Pancreas (tissue), 10 donors: ENCODE measurements at regions not wholly inside any gene's neighbourhood (a gene's known extent, or its start where the extent isn't known, plus 50 kb on each side); places are given as distances from the start of the nearest gene placed in this dataset.

ENCODE experiments used
- ATAC-seq, 4 donors: fragments of 200-7000 bp; cut with Tn5 transposase; one replicate each; pipeline versions ENCODE4 v1.8.0 to v1.9.1; 2020; ENCODE audit warnings: mild to moderate bottlenecking in 4 of 4, moderate library complexity in 4 of 4
- DNase-seq, 6 donors: peaks; one replicate each; pipeline ENCODE4 v3.0.0-alpha.2; 2020
- FAIRE-seq: peaks from 2 replicates; lab custom pipeline; 2012; peaks lifted over from hg19 to GRCh38; lab: Jason Lieb, UNC
- H3K27ac ChIP-seq, 4 donors: fragments of 200-600 bp; sonication (generic); 1 replicate in 3 of 4; 2 replicates in 1 of 4; pipeline versions ENCODE4 v1.5.0 to v1.8.0; 2020
- H3K27me3 ChIP-seq, 4 donors: fragments of 200-600 bp; one replicate each; pipeline ENCODE4 v1.8.0; 2021
- H3K36me3 ChIP-seq, 3 donors: fragments of 200-600 bp; sonication (generic) in 1 of 3; one replicate each; pipeline versions ENCODE4 v1.5.0 to v1.8.0; 2020 to 2021
- H3K4me1 ChIP-seq, 3 donors: fragments of 200-600 bp; one replicate each; pipeline ENCODE4 v1.8.0; 2021
- H3K4me3 ChIP-seq, 4 donors: fragments of 200-600 bp; sonication (generic) in 2 of 4; one replicate each; pipeline versions ENCODE4 v1.5.0 to v1.8.0; 2020 to 2021
- H3K9me3 ChIP-seq, 4 donors: fragments of 200-600 bp; one replicate each; pipeline ENCODE4 v1.8.0; 2021
- CTCF ChIP-seq, 4 donors: fragments of 200-600 bp; sonication (generic) in 3 of 4; IDR thresholded peaks; one replicate each; pipeline versions ENCODE4 v1.5.0 to v1.8.0; 2021; ENCODE audit warnings: antibody characterized with exemption in 4 of 4
- WGBS, 2 donors: extraction: QIAGEN DNeasy Blood & Tissue Kit; methylation state at CpG; one replicate each; pipeline ENCODE4 v1.1.7; 2013; 5-methylcytosine and 5-hydroxymethylcytosine counted together
- intact Hi-C, 3 donors: fragments of 100-400 bp; cut with DNase I; formaldehyde crosslinking; loops; one replicate each; pipeline versions ENCODE4 v1.11.1 to v1.14.2; 2022
- donor health status: healthy with polysubstance abuse.
- donor health status: DM: no; HTN: no; CAD: no; lungs with moderate emphysema.
- donor health status: DM: no; HTN: no; CAD: no.
- donor health status: control.
- donor health status: control.
- donor health status: Bipolar disorder and iron deficiency.
- donor health status: DM: yes; HTN: yes; CAD: no.
- donor health status: DM: no; HTN: no; CAD: no.
- donor health status: DM: no; HTN: no; CAD: no.
- donor health status: DM: yes; HTN: yes; CAD: no.

- Histone ChIP-seq H3K9me3 (no peaks in the 10 kb centered on the region), H3K36me3 (no peaks in the 10 kb centered on the region), H3K4me1 (no peaks in the 10 kb centered on the region), H3K4me3 (no peak overlapping the region), H3K27ac (no peak overlapping the region), H3K27me3 (no peaks in the 10 kb centered on the region)
- no peak for FAIRE-seq
- 84 to 99% methylated on average over 3 of the region's 3 CpGs for WGBS, 2 donors
- ATAC-seq = no peak
- no peak for DNase-seq
- no peak for TF ChIP-seq CTCF (IDR thresholded peaks at IDR 0.05)
- intact Hi-C loops = no loop called here
These were observed 282.6 kb downstream of the CDC5L start for GRCh38 chr6:44670146-44670545.

- H3K4me3 ChIP-seq = no peak overlapping the region
- no peaks in the 10 kb centered on the region for H3K36me3 ChIP-seq
- WGBS, 2 donors = 50 to 67% methylated on average over 4 of the region's 4 CpGs
- no peak for DNase-seq
- intact Hi-C loops = no loop called here
- no peak for TF ChIP-seq CTCF (IDR thresholded peaks at IDR 0.05)
- no peak for FAIRE-seq
- H3K27ac ChIP-seq = no peak overlapping the region
- no peak for ATAC-seq
- H3K4me1 ChIP-seq = no peaks in the 10 kb centered on the region
- no peaks in the 10 kb centered on the region for H3K9me3 ChIP-seq
- no peaks in the 10 kb centered on the region for H3K27me3 ChIP-seq
These were observed 283.8 kb downstream of the CDC5L start for GRCh38 chr6:44671333-44671732.

GRCh38 chr6:44672086-44672485 lies 284.6 kb downstream of the CDC5L start:
- 69 to 72% methylated on average over 3 of the region's 3 CpGs for WGBS, 2 donors
- FAIRE-seq = no peak

GRCh38 chr6:44672841-44673240 lies 285.3 kb downstream of the CDC5L start:
- Histone ChIP-seq H3K9me3 (no peaks in the 10 kb centered on the region), H3K27me3 (no peaks in the 10 kb centered on the region), H3K36me3 (no peaks in the 10 kb centered on the region), H3K4me3 (no peak overlapping the region), H3K4me1 (no peaks in the 10 kb centered on the region), H3K27ac (no peak overlapping the region)
- 66 to 74% methylated on average over 4 of the region's 4 CpGs for WGBS, 2 donors
- ATAC-seq (no peak), DNase-seq (no peak), FAIRE-seq (no peak)
- no peak for TF ChIP-seq CTCF (IDR thresholded peaks at IDR 0.05)
- intact Hi-C loops = no loop called here

More at GRCh38 chr6:44672086-44672485, 284.6 kb downstream of the CDC5L start:
- Histone ChIP-seq H3K27ac (no peak overlapping the region), H3K9me3 (no peaks in the 10 kb centered on the region), H3K27me3 (no peaks in the 10 kb centered on the region), H3K36me3 (no peaks in the 10 kb centered on the region), H3K4me3 (no peak overlapping the region), H3K4me1 (no peaks in the 10 kb centered on the region)
- intact Hi-C loops = no loop called here
- DNase-seq = no peak
- TF ChIP-seq CTCF (IDR thresholded peaks at IDR 0.05) = no peak
- ATAC-seq = no peak

GRCh38 chr6:44674226-44675155 lies 287.0 kb downstream of the CDC5L start:
- no peaks in the 10 kb centered on the region for H3K4me1 ChIP-seq
- no peaks in the 10 kb centered on the region for H3K36me3 ChIP-seq
- no peak overlapping the region for H3K4me3 ChIP-seq
- ATAC-seq = no peak
- WGBS, 2 donors = 51 to 69% methylated on average over 11 of the region's 11 CpGs
- intact Hi-C loops = no loop called here
- no peak for TF ChIP-seq CTCF (IDR thresholded peaks at IDR 0.05)
- H3K27ac ChIP-seq = no peak overlapping the region
- H3K9me3 ChIP-seq = no peaks in the 10 kb centered on the region
- no peaks in the 10 kb centered on the region for H3K27me3 ChIP-seq
- DNase-seq = no peak
- FAIRE-seq = no peak
